K562 (cell line): ENCODE measurements at regions not wholly inside any gene's neighbourhood (a gene's known extent, or its start where the extent isn't known, plus 50 kb on each side); places are given as distances from the start of the nearest gene placed in this dataset.

Experiments
- BMI1 ChIP-seq: fragments of 150-350 bp; IDR thresholded peaks from 2 replicates; pipeline ENCODE4 v1.6.1; 2014; ENCODE audit warnings: low read length
- MGA ChIP-seq: fragments of 450-650 bp; IDR thresholded peaks from 2 replicates; pipeline ENCODE4 v1.6.1; 2016; ENCODE audit warnings: mild to moderate bottlenecking, moderate library complexity
- ZNF253 ChIP-seq: fragments of 250-450 bp; sonication (Bioruptor Pico); conservative IDR thresholded peaks from 2 replicates; pipeline ENCODE4 v1.6.1; 2021; ENCODE audit warnings: mild to moderate bottlenecking
- ZNF449 ChIP-seq: fragments of 250-450 bp; sonication (Bioruptor Pico); IDR thresholded peaks from 2 replicates; pipeline ENCODE4 v1.8.0; 2022; ENCODE audit warnings: moderate library complexity, mild to moderate bottlenecking, inconsistent platforms

GRCh38 chr15:72911626-72912025 is 128.1 kb upstream of the ADPGK start (continued):
- no peak for TF ChIP-seq MGA
- TF ChIP-seq ZNF253 (CRISPR knock-in tag) = no peak
- TF ChIP-seq BMI1 = no peak
- TF ChIP-seq ZNF449 (CRISPR knock-in tag) = no peak
